Uterus (tissue), 2 donors: ENCODE measurements at regions not wholly inside any gene's neighbourhood (a gene's known extent, or its start where the extent isn't known, plus 50 kb on each side); places are given as distances from the start of the nearest gene placed in this dataset.

Experiments used
- CTCF ChIP-seq, 4 experiments: fragments of 200-600 bp in 2 of 4; fragments of 450-650 bp in 2 of 4; sonication (generic) in 2 of 4; IDR thresholded peaks; one replicate each; pipeline ENCODE4 v1.5.1; 2016 to 2019; ENCODE audit warnings: antibody characterized with exemption in 4 of 4, mild to moderate bottlenecking in 2 of 4, moderate library complexity in 1 of 4
- POLR2A ChIP-seq, 2 donors: fragments of 450-650 bp; IDR thresholded peaks; one replicate each; pipeline ENCODE4 v1.6.1; 2016; ENCODE audit warnings: antibody characterized with exemption in 2 of 2, mild to moderate bottlenecking in 1 of 2, moderate library complexity in 1 of 2

GRCh38 chr1:229001467-229002011, 266.3 kb downstream of the RHOU start:
- no peak for TF ChIP-seq CTCF (IDR thresholded peaks at IDR 0.05)
- TF ChIP-seq POLR2A (IDR thresholded peaks at IDR 0.05): no peak
